ENCODE measurements at regions not wholly inside any gene's neighbourhood (a gene's known extent, or its start where the extent isn't known, plus 50 kb on each side); places are given as distances from the start of the nearest gene placed in this dataset.

DNA sequence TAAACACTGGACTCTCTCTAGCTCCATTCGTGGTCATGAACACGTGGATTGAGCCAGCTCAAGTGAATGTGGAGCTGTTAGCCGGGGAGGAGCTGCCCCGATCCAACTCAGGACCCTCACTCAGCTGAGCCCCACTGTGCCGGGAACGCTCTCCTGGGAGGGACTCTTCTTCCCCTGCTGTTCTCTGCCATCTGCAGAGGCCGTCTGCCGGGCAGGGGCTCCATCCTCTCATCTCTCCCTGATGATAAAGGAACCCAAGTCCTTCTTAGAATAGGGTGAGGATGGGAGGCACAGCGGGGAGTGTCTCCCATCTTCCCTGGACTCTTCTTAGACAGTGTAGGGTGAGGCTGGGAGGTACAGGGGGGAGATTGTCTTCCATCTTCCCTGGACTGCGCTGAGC lies 120.5 kb upstream of the IRX4 start (continued):
- TF ChIP-seq CHD7 (IDR thresholded peaks at IDR 0.05; ENCODE audit: insufficient replicate concordance, low read length) (no peak), RAD21 (IDR thresholded peaks at IDR 0.05 in 1 of 2, conservative IDR thresholded peaks at IDR 0.05 in 1 of 2; ENCODE audit: low read depth in 2 of 2, low read length in 2 of 2) (no peak)

All from H1 (cell line).